ENCODE measurements at regions not wholly inside any gene's neighbourhood (a gene's known extent, or its start where the extent isn't known, plus 50 kb on each side); places are given as distances from the start of the nearest gene placed in this dataset.

- WGBS = 76% methylated on average over 2 of the region's 2 CpGs
- TF ChIP-seq CTCF (IDR thresholded peaks at IDR 0.05) (no peak), EP300 (IDR thresholded peaks at IDR 0.05) (no peak), POLR2A (IDR thresholded peaks at IDR 0.05; ENCODE audit: low read depth) (no peak), POLR2AphosphoS5 (IDR thresholded peaks at IDR 0.05) (no peak)
- H3K9me3 ChIP-seq = no peaks in the 10 kb centered on the region
- no peak overlapping the region for H3K27ac ChIP-seq (replicated peaks in 1 of 4)
- no peak for DNase-seq (ENCODE audit: extremely low spot score)
- H3K4me1 ChIP-seq = peaks cover 0 to 6% (median 5%) of the 10 kb centered on the region in 4 donors
- no peak overlapping the region for H3K4me3 ChIP-seq
- H3K27me3 ChIP-seq = no peaks in the 10 kb centered on the region
- H3K36me3 ChIP-seq = no peaks in the 10 kb centered on the region
- intact Hi-C loops (cut with DNase I) = no loop called here
Measured at GRCh38 chr11:26017903-26018302, 314.0 kb upstream of the ANO3 start.

- Histone ChIP-seq H3K27ac (replicated peaks in 1 of 4) (no peak overlapping the region), H3K4me1 (peaks cover 0 to 6% (median 5%) of the 10 kb centered on the region in 4 donors), H3K4me3 (no peak overlapping the region), H3K27me3 (no peaks in the 10 kb centered on the region), H3K36me3 (no peaks in the 10 kb centered on the region), H3K9me3 (no peaks in the 10 kb centered on the region)
- DNase-seq (ENCODE audit: extremely low spot score) = no peak
- intact Hi-C loops (cut with DNase I) = no loop called here
- TF ChIP-seq POLR2AphosphoS5 (IDR thresholded peaks at IDR 0.05) (no peak), CTCF (IDR thresholded peaks at IDR 0.05) (no peak), EP300 (IDR thresholded peaks at IDR 0.05) (no peak)
Measured at GRCh38 chr11:26018336-26018735, 313.6 kb upstream of the ANO3 start.

- WGBS = 88% methylated on average over 3 of the region's 3 CpGs
- TF ChIP-seq POLR2AphosphoS5 (IDR thresholded peaks at IDR 0.05) = no peak
- no peak for TF ChIP-seq EP300 (IDR thresholded peaks at IDR 0.05)
- TF ChIP-seq CTCF (IDR thresholded peaks at IDR 0.05) = no peak
- no peak for TF ChIP-seq POLR2A (IDR thresholded peaks at IDR 0.05; ENCODE audit: low read depth)
- Histone ChIP-seq H3K4me3 (no peak overlapping the region), H3K27ac (replicated peaks in 1 of 4) (no peak overlapping the region), H3K36me3 (no peaks in the 10 kb centered on the region), H3K9me3 (no peaks in the 10 kb centered on the region), H3K27me3 (no peaks in the 10 kb centered on the region), H3K4me1 (peaks cover 0 to 6% (median 5%) of the 10 kb centered on the region in 4 donors)
- no peak for DNase-seq (ENCODE audit: extremely low spot score)
- intact Hi-C loops (cut with DNase I) = no loop called here
Measured at GRCh38 chr11:26019386-26019785, 312.5 kb upstream of the ANO3 start.

- no peak for DNase-seq (ENCODE audit: extremely low spot score)
- H3K9me3 ChIP-seq = no peaks in the 10 kb centered on the region
- no peak overlapping the region for H3K4me3 ChIP-seq
- WGBS = 64% methylated on average over 1 of the region's 1 CpG
- intact Hi-C loops (cut with DNase I) = no loop called here
- TF ChIP-seq POLR2AphosphoS5 (IDR thresholded peaks at IDR 0.05) (no peak), EP300 (IDR thresholded peaks at IDR 0.05) (no peak), POLR2A (IDR thresholded peaks at IDR 0.05; ENCODE audit: low read depth) (no peak), CTCF (IDR thresholded peaks at IDR 0.05) (no peak)
- H3K27ac ChIP-seq (replicated peaks in 1 of 4) = no peak overlapping the region
- no peaks in the 10 kb centered on the region for H3K27me3 ChIP-seq
- no peaks in the 10 kb centered on the region for H3K36me3 ChIP-seq
- peaks cover 0 to 6% (median 5%) of the 10 kb centered on the region in 4 donors for H3K4me1 ChIP-seq
Measured at GRCh38 chr11:26021017-26021416, 310.9 kb upstream of the ANO3 start.

GRCh38 chr11:26023057-26023456 is 308.9 kb upstream of the ANO3 start:
- Histone ChIP-seq H3K9me3 (no peaks in the 10 kb centered on the region), H3K27ac (replicated peaks in 1 of 4) (no peak overlapping the region), H3K4me3 (no peak overlapping the region), H3K36me3 (no peaks in the 10 kb centered on the region), H3K27me3 (no peaks in the 10 kb centered on the region), H3K4me1 (peaks cover 0 to 3% (median 1%) of the 10 kb centered on the region in 4 donors)
- intact Hi-C loops (cut with DNase I) = no loop called here
- WGBS = 82% methylated on average over 2 of the region's 2 CpGs
- TF ChIP-seq POLR2A (IDR thresholded peaks at IDR 0.05; ENCODE audit: low read depth) = no peak
- no peak for TF ChIP-seq CTCF (IDR thresholded peaks at IDR 0.05)
- TF ChIP-seq EP300 (IDR thresholded peaks at IDR 0.05) = no peak
- TF ChIP-seq POLR2AphosphoS5 (IDR thresholded peaks at IDR 0.05) = no peak
- no peak for DNase-seq (ENCODE audit: extremely low spot score)
